ENCODE measurements at regions not wholly inside any gene's neighbourhood (a gene's known extent, or its start where the extent isn't known, plus 50 kb on each side); places are given as distances from the start of the nearest gene placed in this dataset.

- DNase-seq = no peak
Measured at GRCh38 chr5:61840361-61840760, 465.6 kb upstream of the KIF2A start.

DNA sequence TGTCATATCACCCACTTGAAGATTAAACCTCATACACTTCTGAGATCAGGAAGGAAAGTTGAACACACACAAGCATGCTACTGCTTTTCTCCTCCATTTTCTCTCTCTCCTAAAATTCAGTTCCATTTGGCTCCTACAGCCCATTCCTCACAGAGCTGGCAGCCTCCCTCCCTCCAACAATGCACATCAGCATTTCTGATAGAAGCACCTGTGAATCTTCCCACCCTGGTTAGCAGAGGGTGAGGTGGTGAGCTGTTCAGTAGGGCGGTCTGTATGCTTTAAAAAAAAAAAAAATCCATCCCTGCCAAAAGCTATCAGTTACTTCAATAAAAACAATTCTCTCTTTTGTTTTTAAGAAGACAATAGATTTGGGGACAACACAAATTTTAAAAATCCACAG, 463.2 kb upstream of the KIF2A start:
- DNase-seq = no peak

DNA sequence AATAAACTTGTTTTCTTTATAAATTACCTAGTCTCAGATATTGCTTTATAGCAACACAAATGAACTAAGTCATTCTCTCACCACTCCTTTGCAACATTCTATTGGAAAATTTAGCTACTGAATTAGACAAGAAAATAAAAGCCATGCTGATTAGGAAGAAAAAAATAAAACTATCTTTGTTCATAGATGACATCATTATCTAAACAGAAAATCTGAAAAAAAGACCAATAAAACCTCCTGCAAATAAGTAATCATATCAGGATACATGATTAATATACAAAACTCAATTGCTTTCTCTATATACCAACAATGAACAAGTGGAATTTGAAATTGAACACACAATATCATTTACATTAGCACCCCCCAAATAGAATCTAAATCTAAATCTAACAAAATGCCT, 455.3 kb upstream of the KIF2A start:
- DNase-seq = no peak

DNA sequence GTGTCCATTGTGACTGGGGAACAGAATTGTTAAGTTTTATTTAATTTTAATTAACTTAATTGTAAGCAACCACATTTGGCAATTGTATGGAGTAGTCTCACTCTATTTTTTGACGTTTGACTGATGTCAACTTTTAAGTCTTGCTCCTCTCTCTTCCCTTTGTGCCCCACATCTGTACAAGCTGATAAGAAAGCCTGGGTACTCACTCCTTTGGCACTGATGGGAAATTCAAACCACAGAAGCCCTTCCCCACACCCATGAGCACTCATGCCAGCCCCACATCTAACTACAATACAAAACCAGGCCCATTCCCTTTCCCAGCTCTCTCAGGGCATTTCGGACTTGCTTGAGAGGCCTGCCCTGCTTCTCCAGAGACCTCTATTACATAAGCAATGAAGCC, 451.5 kb upstream of the KIF2A start:
- no peak for DNase-seq

- no peak for DNase-seq
Measured at GRCh38 chr5:61860978-61861377, 445.0 kb upstream of the KIF2A start.

- DNase-seq = no peak
Measured at GRCh38 chr5:61866930-61867329, 439.1 kb upstream of the KIF2A start.

- DNase-seq = no peak
Measured at GRCh38 chr5:61869333-61869732, 436.7 kb upstream of the KIF2A start.

- no peak for DNase-seq
Measured at GRCh38 chr5:61878471-61878870, 427.5 kb upstream of the KIF2A start.

DNA sequence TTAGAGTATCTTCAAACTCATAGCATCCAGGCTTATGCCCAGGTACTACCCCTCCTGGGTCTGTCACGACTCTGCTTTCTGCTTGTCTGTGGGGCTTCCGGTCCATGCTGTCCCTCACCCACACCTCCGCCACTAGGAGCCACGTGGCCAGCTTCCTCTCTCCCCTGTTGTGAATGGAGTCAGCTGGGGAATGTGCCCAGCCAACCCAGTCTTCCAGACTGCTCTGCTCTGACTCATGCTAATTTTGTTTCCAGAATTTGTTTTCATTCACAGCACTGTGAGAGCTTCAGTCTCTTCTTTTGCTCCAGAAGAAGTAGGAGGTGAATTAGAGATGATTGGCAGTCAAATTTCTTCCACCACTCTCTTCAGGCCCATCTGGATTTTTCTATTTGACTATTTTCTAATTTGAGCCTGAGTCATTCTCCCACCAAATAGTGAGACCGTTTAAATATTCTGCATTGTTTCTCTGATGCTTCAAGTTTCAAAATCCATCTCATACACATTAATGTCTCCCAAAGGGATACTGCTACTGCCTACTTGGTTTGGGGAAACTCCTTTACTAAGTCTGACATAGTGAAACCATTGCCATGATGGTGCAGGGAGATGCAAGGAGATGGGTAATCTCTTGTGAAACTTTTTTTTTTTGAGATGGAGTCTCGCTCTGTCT, 424.1 kb upstream of the KIF2A start:
- no peak for DNase-seq

- no peak for DNase-seq
Measured at GRCh38 chr5:61882901-61883500, 423.0 kb upstream of the KIF2A start.

- no peak for DNase-seq
Measured at GRCh38 chr5:61884252-61884855, 421.7 kb upstream of the KIF2A start.

- DNase-seq = no peak
Measured at GRCh38 chr5:61886214-61886613, 419.8 kb upstream of the KIF2A start.

DNA sequence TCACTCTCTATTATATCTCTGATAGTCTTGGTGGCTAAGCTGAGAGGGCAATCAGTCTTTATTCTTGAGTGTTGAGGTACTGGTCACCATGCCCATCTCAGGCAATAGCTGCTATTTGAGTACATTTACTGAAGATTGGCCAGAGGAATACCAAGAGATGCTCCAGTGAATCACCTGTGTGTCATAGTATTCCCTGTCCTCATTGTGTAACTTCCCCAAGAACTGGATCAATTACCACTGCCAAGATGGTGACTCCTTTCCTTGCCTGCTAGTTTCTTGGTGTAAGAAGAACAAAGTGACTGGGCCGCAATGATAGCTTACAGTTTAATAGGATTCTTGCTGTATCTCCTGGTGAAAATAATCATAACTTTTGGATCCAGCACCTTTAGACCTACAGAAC, 418.7 kb upstream of the KIF2A start:
- DNase-seq = no peak

DNA sequence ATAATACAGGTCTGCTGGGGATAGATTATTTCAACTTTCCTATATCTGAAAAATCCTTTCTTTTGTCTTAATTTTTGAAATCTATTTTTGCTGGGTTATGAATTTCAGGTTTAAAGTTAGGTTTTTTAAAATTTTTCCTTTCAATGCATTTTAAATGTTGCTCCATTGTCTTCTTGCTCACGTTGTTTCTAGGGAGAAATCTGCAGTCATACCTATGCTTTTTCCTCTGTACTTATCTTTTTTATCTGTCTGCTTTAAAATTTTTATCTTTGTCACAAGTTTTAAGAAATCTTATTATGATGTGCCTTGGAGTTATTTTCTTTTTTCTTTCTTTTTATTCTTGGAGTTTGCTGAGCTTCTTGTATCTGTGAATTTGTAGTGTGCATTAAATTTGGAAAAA, 412.0 kb upstream of the KIF2A start:
- DNase-seq = no peak

DNA sequence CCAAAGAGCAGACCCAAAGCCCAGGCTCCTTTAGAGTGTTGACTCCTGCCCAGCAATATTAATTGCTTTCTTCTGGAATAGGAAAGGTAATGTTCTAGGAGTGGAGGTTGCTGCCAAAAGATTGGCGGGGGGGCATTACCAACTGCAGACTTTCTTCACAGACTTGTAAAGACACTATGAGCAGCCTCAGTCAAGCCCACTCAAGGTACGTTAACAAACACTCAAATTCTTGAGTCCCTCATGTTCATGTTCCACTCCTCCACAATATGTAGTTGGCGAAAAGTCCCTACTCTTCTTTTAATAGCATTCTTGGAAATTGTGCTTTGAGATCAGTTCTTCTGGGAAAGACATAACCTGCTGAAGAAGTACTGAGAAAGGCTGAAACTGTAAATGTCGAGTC, 409.2 kb upstream of the KIF2A start:
- DNase-seq = no peak

- DNase-seq = no peak
Measured at GRCh38 chr5:61897251-61897650, 408.8 kb upstream of the KIF2A start.

DNA sequence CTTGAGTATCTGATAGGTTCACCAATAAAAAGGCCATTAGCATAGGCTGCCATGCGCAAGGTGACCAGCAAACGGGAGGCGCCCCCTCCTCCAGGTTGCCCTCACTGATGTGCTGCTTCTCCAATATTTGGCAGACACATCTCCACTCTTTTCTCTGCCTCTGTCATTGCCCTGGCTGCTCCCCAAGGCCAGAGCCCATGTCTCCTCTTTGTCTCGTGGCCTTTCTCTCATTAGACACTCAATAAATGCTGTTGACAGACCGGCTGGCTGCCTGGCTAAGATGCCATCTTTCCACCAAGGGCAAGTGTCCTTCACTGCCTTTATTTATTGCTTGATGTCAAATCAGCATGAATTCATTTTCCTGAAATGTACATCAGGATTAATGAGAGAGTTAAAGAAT, 404.0 kb upstream of the KIF2A start:
- no peak for DNase-seq

DNA sequence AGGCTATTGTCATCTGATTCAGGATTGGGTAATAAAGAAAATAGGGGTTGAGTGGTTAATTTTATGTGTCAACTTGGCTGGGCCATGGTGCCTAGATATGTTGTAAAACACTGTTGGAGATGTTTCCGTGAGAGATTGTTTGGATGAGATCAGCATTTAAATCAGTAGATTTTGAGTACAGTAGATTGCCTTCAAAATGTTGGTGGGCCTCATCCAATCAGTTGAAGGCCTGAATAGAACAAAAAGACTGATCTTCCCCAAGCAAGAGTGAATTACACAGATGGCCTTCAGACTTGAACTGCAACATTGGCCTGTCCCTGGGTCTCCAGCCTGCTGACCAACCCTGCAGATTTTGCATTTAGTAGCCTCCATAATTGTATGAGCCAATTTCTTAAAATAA, 401.3 kb upstream of the KIF2A start:
- no peak for DNase-seq

DNA sequence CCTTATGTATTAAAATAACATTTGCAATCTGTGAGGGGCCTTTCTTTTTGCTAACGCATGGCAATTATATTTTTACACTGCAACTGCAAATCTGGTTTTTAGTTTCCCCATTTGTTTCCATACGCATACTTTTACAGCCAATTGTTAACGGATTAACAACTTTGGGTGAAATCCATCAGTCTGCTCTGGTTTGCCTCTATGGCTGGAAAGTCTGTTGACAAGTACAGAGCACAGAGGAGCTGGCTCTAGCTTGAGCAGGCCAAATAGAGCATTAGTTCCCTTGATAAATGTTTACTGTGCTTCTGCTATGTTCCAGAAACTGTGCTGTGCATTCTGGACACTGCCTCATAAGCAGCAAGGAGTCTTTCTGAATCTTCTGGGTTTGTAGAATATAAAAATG, 400.4 kb upstream of the KIF2A start:
- no peak for DNase-seq

GRCh38 chr5:61906820-61907219, 399.2 kb upstream of the KIF2A start:
- DNase-seq = no peak

DNA sequence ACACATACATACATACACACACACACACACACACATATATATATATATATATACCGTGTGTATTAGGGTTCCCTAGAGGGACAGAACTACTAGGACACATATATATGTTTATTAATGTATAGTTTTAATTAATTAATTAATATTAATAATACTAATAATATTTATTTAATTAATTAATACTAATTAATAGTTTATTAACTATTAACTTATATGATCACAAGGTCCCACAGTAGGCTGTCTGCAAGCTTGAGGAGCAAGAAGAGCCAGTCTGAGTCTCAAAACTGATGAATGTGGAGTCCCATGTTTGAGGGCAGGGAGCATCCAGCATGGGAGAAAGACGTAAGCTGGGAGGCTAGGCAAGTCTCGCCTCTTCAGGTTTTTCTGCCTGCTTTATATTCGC, 398.0 kb upstream of the KIF2A start:
- DNase-seq = no peak

DNA sequence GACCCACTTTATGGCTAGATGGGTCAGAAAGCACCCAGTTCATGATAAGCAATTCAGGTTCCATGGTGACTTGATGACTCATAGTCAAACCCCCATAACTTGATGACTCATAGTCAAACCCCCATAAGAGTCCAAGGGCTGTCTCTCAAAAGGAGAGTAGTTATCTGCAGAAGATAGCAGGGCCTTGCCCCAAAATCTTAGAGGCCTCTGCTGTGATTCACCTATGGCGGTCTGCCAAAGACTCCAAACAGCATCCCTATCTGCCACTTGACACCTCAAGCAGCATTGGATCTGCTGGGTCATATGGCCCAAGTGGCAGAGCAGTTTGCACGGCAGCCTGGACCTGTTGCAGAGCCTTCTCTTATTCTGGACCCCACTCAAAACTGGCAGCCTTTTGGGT, 395.2 kb upstream of the KIF2A start:
- DNase-seq = no peak

DNA sequence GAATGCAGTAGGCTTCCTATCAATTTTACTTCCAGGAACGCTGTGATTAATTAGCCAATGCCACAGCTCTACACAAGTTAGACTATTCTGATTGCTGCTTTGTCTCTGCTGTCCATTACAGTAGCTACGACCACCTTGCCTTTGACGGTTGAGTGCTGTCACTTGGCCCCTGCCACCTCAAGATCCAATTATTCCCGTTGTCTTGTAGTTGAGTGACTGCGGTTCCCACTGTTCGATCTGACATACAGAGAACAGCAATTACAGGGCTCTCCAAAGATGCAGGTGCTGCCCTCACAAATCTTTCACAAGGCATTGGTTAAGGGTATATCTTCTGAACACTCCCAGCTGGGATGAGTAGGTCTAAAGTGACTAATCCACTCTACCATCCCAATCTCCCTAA, 393.4 kb upstream of the KIF2A start:
- no peak for DNase-seq

GRCh38 chr5:61915646-61916045, 390.4 kb upstream of the KIF2A start:
- DNase-seq = no peak

All from COR-L47 (cell line).